ENCODE measurements at regions not wholly inside any gene's neighbourhood (a gene's known extent, or its start where the extent isn't known, plus 50 kb on each side); places are given as distances from the start of the nearest gene placed in this dataset.

DNA sequence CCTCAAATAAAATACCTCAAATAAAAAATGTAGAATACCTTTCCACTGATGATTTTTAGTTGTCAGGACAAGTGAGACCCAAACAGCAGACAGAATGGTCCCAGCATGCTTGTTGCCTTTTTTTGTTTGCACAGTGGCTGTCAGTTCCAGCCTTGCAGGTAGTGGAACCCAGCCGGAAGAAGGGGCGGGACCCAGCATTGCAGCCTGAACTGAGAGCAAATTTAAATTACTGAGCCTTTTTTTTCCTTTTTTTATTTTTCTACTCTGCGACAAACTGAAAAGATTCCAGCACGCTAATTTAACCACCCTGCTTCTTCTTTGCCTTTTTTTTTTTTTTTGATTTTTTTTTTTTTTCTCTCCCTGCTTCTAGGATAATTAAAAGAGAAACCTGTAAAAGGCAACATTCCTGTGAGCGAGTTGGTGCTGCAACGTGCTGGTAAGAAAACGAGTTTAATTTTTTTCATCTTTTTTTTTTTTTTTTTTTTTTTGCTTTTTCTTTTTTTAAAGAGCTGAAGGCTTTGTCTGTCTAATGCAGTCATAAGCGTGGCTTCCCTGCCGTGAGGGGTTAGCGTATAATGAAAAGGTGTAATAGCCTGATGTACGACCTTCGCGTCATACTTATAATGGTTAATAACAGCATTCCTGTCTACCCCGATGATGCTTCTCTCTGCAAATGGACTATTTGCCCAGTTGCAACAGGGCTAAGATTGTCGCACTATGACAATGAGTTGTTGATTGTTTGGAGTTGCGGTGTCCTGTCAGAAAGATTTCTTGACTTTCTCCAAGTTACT, 555.3 kb upstream of the CELF2 start:
- DNase-seq (ENCODE audit: low read depth) = no peak

DNA sequence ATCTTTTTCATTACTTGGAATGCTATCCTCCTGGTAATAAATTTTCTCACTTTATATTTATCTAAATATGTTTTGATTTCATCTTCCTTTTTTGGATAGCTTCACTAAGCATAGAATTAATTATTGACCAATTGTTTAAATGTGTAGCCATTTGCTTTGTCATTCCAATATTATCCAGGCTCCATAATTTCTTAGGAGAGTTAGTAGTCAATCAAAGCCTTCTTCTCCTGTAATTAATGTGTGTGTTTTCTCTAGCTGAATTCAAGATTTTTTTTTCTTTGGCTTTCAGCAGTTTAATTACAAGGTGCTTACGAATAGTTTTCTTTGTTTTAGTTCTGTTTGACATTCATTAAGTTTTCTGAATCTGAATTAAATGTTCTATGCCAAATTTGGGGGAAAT, 545.9 kb upstream of the CELF2 start:
- DNase-seq (ENCODE audit: low read depth) = no peak

DNA sequence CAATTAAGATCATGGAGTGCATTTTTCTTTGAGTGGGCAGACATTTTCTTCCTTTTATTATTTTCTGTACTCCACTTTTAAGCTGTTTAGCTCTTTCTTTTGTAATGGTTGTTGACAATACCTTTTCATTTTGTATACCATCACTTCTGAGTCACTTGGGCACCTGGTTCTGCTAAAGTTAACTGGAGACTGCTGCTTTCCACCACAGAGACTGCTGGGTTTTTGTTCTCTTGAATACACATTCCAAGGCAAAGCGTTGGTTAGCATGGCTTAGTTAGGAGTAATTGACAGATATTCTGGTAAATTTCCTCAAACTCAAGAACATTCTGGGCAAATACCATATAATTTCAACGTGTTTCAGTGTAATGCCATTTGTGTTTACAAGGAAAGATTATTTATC, 541.9 kb upstream of the CELF2 start:
- DNase-seq (ENCODE audit: low read depth) = no peak

DNA sequence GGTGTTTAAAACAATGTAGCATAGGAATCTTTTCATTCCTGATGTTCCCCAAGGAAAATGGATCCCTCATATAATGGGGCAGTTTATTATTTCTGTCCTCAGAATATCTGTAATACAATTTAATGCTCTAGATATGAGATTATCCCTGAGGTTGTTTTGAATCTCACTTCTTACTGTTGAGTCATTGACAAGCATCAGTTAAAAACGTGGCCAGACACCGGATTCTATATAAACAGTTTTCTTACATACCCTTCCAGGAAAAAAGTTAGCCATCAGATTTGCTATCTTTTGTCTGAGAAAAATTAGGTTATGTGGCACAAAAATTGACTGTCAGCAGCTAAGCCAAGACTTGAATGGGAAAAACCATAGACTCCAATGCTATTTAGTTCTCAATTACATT, 539.8 kb upstream of the CELF2 start:
- no peak for DNase-seq (ENCODE audit: low read depth)

DNA sequence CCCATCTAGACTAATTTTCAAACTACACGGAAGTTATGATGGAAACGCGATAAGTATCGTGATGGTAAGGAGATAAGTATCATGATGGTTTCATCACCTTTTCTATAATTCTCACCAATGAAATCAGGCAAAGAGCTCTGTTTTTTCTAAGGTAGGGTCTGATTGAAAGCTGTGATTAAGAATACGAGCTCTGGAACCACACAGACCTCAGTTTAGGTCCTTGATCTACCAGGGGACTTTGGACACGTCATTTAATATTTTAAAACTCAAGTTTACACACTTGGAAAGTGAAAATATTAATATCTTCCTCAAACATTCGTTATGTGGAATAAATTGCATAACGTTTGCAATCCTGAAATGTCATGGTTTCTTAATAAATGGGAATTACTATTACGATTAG, 538.2 kb upstream of the CELF2 start:
- no peak for DNase-seq (ENCODE audit: low read depth)

DNA sequence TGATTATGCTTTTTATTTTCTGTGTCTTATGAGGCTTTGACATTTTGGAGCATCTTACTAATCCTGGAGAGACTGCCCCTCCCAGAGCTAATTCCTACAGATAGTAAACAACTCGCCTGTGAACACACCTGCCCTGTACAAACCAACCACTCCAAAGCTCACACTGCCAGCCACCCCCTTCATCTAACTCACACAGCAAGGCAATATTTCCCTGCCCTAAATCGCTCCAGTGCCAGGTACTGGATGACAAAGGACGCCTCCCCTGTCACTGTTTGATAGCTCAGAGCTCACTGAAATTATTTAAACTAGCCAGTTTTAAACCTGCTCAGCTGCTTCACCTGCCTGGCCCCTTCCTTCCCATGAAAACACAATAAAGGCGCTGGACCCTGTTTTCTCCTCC, 535.1 kb upstream of the CELF2 start:
- no peak for DNase-seq (ENCODE audit: low read depth)

DNA sequence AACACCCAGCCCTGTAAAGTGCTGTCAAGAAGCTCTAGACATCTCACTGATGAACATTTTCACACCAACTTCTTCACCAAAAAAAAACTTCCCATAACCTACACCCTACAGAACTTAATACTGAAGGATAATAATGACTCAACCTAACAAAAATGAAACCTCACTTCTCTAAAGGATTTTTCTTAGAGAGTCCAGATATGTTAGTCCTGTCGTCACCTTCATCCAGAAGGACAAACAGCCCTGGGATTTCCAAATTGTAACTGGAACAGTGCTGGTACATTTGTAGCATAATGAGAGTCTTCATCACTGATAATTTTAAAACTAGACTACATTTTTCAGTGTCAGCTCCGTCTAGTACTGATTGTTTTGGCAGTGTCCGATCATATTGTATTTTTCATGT, 528.6 kb upstream of the CELF2 start:
- DNase-seq (ENCODE audit: low read depth) = no peak

DNA sequence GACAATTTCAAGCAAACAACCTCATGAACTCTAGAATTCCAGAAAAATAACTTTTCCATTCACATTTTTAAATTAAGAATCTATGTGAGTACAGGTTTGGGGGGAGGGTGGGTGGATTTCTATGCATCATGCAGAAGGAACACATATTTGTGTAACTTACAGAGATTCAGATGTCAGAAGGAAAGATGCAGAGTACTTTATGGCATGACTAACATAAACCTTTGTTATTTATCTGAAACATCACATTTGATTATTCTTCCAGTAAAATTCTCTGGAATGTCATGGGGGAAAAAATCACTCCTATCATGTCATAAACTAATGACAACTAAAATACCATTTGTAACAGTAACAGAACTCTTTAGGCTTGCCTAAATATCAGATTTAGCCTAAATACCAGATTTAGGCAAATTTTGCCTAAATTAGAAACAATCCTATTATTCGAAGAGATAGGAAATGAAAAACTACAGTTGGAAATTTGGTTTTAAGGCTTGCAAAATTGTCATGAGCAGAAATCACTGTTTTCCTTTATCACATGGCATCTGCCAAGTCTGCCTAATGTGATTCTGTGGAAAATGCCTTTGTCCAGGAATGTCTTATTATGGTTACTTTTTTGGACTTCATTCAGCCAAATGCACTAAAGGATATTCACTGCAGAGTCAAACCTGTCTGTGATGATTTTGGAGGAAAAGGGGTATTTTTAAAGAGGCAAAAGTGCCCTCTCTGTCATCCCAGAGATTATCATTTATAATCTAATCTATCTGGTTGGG, 527.7 kb upstream of the CELF2 start:
- no peak for DNase-seq (ENCODE audit: low read depth)

DNA sequence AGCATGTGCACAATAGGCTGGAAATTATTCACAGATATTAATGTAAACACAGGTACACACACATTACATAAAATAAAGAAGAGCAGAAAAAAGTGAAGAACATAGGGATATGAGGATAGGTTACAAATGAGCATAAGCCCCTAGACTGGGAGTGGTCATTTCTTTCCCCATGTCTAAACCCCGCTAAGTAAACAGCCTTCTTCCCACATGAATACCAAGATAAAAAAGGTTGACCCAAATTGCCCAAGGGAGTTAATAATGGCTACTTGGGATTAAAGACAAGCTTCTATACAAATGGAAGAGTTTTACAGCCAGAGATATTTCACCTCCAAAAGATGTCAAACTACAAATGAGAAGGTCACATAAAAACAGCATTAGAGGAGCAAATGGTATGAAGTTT, 527.1 kb upstream of the CELF2 start:
- DNase-seq (ENCODE audit: low read depth) = no peak

DNA sequence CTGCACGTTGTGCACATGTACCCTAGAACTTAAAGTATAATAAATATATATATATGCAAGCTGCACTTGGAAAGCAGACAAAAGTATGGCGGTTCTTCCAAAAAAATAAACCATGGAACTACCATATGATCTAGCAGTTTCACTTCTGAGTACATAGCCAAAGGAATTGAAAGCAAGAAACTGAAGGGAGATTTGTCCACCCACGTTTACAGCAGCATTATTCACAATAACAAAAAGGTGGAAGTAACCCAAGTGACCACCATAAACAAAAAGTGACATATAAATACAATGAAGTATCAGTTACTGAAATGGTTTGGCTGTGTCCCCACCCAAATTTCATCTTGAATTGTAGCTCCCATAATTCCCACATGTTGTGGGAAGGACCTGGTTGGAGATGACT, 525.3 kb upstream of the CELF2 start:
- DNase-seq (ENCODE audit: low read depth) = no peak

DNA sequence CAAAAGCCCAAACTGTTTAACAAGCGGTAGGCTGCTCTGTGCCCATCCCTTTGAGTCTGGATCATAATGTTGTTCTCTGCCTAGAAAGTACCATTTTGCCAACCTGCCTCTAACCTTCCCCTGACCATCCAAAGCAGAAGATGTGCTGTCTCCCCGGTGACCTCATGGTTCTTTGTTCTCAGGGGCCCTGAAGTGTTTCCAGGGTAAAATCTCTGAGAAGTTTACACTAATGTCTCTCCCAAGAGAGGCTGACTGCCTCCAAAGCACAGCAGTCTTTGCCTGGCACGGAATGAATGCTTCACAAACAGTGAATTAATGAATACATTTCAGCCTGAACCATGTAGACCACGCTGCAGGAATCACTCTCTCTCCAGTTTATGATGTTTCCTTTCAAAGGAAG, 523.8 kb upstream of the CELF2 start:
- no peak for DNase-seq (ENCODE audit: low read depth)

DNA sequence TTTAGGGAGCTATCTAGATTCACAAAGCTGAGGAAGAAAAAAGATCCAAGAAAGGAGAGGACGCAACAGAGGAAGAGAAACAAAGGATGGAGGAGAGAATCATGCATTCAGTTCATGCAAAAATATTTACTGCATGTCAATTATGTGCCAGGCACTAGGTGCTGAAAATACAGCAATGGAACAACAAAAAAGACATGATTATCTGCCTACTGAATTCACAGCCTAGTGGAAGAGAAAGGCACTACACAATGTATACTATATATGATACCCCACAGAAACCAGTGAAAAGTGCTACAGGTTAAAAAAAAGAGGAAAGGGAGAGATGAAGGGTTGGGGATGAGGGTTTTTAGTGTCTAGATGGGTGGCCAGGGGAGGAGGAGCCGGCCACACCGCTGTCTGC, 520.4 kb upstream of the CELF2 start:
- DNase-seq (ENCODE audit: low read depth) = no peak

DNA sequence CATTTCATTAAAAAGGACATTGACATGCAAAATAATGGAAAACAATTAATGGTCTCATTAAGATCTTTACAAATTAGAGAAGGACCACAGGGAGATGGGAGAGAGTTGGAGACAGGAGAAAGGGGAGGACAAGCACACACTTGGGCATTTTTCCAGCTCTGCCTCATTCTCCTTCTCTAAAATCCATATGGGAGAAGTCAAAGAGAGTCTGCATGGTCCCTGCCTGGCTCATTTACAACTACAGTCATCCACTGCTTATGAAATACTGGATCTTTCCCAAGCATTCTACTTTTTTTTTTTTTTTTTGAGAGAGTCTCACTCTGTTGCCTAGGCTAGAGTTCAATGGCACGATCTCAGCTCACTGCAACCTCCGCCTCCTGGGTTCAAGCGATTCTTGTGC, 518.9 kb upstream of the CELF2 start:
- no peak for DNase-seq (ENCODE audit: low read depth)

DNA sequence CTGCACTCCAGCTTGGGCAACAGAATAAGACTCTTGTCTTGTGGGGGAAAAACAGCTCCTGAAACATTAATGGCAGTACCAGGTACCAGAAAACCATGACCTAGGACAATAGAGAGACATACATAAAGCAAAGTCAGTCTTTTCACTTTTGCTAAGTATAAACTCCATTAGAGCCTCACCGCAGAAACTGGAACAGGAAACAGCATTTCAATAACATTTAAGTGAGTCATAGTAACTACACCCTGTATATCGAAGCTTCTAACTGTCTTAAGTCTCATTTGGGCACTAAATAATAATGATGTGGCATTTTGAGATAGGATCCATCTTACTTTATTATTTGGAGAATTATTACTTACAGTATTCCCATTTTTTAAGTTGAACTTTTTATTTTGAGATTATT, 517.8 kb upstream of the CELF2 start:
- DNase-seq (ENCODE audit: low read depth) = no peak

DNA sequence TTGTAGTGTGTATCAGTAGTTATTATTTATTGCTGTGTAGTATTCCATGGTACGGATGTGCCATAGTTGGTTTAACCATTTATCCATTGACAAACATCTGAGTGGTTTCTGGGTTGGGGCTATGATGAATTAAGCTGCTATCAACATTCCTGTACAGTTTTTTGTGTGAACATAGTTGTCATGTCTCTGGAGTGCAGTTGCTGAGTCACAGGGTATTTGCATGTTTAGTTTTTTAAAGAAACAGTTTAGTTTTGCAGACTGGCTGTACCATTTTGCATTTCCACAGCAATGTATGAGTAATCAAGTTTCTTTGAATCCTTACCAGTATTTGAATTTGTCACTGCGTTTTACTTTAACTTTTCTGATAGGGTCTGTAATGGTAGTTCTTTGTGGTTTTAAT, 516.7 kb upstream of the CELF2 start:
- DNase-seq (ENCODE audit: low read depth) = no peak

DNA sequence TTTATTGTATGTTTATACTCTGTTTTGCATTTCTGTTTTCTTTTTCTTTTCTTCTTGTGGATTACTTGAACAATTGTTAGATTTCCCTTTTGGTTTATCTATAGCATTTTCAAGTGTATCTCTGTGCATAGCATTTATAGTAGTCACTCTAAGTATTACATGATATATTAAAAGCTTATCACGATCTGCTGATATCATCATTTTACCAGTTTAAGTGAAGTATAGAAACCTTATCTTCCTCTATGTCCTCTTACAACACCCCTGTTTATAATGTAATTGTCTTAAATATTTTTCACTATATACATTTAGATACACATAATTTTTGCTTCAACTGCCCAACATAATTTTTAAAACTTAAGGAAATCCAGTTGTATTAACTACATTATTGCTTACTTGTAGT, 513.9 kb upstream of the CELF2 start:
- no peak for DNase-seq (ENCODE audit: low read depth)

DNA sequence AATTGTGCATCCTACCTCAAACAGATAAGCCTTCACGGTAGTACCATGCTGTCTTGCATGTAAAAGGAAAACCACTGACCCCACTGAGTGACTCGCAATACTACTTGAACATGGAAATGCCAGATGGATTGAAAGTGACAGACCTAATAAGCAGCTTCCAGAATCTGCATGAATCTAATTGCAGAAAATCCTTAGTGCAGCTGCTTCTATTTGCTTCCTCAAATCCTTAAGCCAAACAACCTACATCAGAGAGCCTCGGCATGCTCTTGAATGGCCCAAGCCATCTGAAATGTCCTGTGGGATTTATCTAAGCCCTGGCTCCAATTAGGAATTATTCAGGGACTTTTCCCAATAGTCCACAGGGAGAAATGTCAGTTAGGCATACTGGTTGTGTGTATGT, 509.5 kb upstream of the CELF2 start:
- no peak for DNase-seq (ENCODE audit: low read depth)

DNA sequence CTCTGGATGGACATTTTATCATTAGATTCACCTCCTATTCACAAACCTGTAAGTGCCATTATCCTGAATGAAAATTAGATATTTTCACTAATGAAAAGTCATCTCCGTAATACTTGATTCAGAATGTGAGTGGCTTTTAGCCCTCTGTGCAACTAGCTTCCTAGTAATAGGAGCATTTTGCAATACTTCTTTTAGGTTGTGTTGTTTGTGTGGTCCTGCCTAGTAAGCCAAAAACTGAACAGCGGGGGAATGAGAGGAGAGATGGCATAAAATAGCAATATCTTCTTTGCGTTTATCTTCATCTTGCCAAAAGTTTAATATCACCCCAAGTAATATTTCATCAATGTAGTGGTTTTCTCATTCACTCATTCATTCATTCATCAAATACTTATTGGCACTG, 507.5 kb upstream of the CELF2 start:
- no peak for DNase-seq (ENCODE audit: low read depth)

DNA sequence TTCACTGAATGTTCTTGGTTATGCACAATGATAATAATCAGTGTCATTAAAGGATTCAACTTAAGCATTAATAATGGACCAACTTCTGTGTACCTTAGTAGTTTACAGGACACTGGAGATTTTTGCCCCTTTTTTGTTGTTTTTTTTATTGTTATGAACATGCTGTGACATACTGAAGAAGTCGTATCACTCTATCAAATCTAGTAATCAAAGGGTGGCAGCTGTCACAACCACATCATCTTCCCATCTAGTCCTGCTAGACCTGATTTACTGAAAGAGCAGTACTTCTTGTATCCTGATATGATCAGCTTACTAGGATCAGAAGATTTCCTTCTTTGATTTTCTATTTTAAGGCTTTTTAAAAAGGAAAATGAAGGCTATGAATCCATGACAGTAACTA, 504.6 kb upstream of the CELF2 start:
- no peak for DNase-seq (ENCODE audit: low read depth)

DNA sequence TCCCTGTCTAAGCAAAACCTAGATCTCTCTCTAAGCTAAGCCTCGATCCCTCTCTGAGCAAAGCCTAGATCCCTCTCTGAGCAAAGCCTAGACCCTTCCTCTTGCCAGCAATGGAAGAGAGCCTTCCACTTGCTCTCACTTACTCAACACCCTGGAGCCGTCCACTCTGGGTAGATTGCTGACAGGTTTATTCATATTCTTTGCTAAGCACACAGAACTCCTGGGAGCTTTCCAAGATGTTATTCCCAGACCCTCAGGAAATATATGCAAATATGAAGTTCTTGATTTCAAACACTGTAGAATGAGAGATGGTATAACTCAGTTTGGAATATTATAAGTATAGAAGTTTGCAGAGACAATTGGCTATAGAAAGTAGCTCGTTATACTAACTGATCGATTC, 503.8 kb upstream of the CELF2 start:
- no peak for DNase-seq (ENCODE audit: low read depth)

DNA sequence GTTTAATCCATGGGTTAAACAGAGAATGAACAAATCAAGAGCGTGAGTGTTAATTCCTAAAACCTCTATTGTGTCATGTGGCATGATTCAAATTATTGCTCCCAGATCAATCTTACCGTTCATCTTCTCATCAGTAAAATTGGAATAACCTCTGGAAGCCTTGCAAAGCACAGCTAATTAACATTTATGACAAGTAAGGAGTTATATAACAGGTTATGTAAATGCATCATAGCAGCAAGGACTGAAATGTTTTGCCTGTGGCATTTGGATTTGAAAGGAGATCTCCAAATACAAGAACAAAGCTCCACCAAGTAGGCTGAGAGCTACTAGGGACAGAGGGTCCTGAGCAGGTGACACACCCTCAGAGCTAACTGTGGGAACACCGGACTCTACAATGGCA, 502.9 kb upstream of the CELF2 start:
- no peak for DNase-seq (ENCODE audit: low read depth)

DNA sequence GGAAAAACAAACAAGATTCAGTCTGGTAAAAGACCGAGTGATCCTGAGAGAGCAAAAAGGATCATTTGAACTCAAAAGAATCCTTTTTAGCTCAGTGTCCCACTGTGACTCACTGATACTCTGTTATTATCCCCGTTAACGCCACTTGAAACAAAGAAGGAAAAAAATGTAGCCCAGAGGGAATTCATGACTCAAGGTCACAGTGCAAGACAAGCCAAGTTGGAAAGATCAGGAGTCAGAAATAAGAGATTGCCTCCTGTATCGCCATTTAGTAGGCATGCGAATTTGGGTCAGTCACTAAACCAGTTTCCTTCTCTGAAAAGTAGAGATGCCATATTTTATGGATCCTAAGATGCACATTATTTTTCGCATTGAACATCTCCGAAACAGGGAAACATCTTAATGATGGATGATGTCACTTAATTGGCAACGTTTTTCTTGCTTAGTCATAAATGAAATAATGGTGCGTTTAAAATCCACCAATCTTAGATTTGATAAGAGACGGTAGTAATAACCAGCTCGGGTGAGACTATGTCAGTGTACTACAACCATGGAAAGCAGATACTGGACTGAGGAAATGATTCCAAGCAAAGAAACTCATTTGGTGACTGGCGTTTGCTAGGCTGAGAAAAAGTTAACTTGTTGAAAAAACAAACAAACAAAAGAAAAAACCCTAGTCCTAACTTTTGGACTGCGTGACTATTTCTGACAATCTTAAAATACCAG, 502.0 kb upstream of the CELF2 start:
- DNase-seq (ENCODE audit: low read depth) = no peak
